ENCODE measurements at regions not wholly inside any gene's neighbourhood (a gene's known extent, or its start where the extent isn't known, plus 50 kb on each side); places are given as distances from the start of the nearest gene placed in this dataset.

GRCh38 chr1:90773812-90774211 lies 56.7 kb upstream of the BARHL2 start:
- no peak for TF ChIP-seq CTCF (IDR thresholded peaks at IDR 0.05)
- TF ChIP-seq EP300 (IDR thresholded peaks at IDR 0.05) = no peak

Measured in tibial nerve (tissue), 4 donors.